Ishikawa (cell line): ENCODE measurements at regions not wholly inside any gene's neighbourhood (a gene's known extent, or its start where the extent isn't known, plus 50 kb on each side); places are given as distances from the start of the nearest gene placed in this dataset.

Experiments used
- CEBPB ChIP-seq: IDR thresholded peaks from 2 replicates; pipeline ENCODE4 v1.6.1; 2012
- CREB1 ChIP-seq: IDR thresholded peaks from 2 replicates; pipeline ENCODE4 v1.6.1; 2012; ENCODE audit warnings: low read depth
- EGR1 ChIP-seq: IDR thresholded peaks from 2 replicates; pipeline ENCODE4 v1.6.1; 2012
- EP300 ChIP-seq: IDR thresholded peaks from 2 replicates; pipeline ENCODE4 v1.6.1; 2012; ENCODE audit warnings: borderline replicate concordance
- FOXM1 ChIP-seq: IDR thresholded peaks from 2 replicates; pipeline ENCODE4 v1.6.1; 2012; ENCODE audit warnings: low read depth, borderline replicate concordance
- NFIC ChIP-seq: IDR thresholded peaks from 2 replicates; pipeline ENCODE4 v1.6.1; 2012
- RAD21 ChIP-seq: IDR thresholded peaks from 2 replicates; pipeline ENCODE4 v1.6.1; 2012; ENCODE audit warnings: low read depth
- TAF1 ChIP-seq: IDR thresholded peaks from 2 replicates; pipeline ENCODE4 v1.6.1; 2012; ENCODE audit warnings: low read depth, mild to moderate bottlenecking
- TCF12 ChIP-seq: IDR thresholded peaks from 2 replicates; pipeline ENCODE4 v1.6.1; 2012; ENCODE audit warnings: low read depth
- TEAD4 ChIP-seq: IDR thresholded peaks from 2 replicates; pipeline ENCODE4 v1.6.1; 2012
- YY1 ChIP-seq: IDR thresholded peaks from 2 replicates; pipeline ENCODE4 v1.6.1; 2012; ENCODE audit warnings: low read depth
- ZBTB7A ChIP-seq: IDR thresholded peaks from 2 replicates; pipeline ENCODE4 v1.6.1; 2012; ENCODE audit warnings: low read depth
- TF ChIP-seq, protein P1 (sequence below): IDR thresholded peaks from 2 replicates; pipeline ENCODE4 v1.6.1; 2012
- TF ChIP-seq, protein P2 (sequence below): IDR thresholded peaks from 2 replicates; pipeline ENCODE4 v1.6.1; 2012
- TF ChIP-seq, protein P3 (sequence below): IDR thresholded peaks from 2 replicates; pipeline ENCODE4 v1.6.1; 2012; ENCODE audit warnings: low read depth, mild to moderate bottlenecking

GRCh38 chr18:44041961-44042360, 638.7 kb upstream of the SETBP1 start:
- no peak for TF ChIP-seq YY1
- no peak for TF ChIP-seq TCF12
- TF ChIP-seq FOXM1: no peak
- TF ChIP-seq CREB1: no peak
- TF ChIP-seq EP300: no peak
- TF ChIP-seq NFIC: no peak
- no peak for TF ChIP-seq EGR1
- TF ChIP-seq ZBTB7A: no peak
- TF ChIP-seq TAF1: no peak
- TF ChIP-seq, protein P1, sequence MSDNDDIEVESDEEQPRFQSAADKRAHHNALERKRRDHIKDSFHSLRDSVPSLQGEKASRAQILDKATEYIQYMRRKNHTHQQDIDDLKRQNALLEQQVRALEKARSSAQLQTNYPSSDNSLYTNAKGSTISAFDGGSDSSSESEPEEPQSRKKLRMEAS: no peak
- TF ChIP-seq, protein P2, sequence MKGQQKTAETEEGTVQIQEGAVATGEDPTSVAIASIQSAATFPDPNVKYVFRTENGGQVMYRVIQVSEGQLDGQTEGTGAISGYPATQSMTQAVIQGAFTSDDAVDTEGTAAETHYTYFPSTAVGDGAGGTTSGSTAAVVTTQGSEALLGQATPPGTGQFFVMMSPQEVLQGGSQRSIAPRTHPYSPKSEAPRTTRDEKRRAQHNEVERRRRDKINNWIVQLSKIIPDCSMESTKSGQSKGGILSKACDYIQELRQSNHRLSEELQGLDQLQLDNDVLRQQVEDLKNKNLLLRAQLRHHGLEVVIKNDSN: no peak
- no peak for TF ChIP-seq RAD21
- no peak for TF ChIP-seq CEBPB
- no peak for TF ChIP-seq TEAD4
- TF ChIP-seq, protein P3, sequence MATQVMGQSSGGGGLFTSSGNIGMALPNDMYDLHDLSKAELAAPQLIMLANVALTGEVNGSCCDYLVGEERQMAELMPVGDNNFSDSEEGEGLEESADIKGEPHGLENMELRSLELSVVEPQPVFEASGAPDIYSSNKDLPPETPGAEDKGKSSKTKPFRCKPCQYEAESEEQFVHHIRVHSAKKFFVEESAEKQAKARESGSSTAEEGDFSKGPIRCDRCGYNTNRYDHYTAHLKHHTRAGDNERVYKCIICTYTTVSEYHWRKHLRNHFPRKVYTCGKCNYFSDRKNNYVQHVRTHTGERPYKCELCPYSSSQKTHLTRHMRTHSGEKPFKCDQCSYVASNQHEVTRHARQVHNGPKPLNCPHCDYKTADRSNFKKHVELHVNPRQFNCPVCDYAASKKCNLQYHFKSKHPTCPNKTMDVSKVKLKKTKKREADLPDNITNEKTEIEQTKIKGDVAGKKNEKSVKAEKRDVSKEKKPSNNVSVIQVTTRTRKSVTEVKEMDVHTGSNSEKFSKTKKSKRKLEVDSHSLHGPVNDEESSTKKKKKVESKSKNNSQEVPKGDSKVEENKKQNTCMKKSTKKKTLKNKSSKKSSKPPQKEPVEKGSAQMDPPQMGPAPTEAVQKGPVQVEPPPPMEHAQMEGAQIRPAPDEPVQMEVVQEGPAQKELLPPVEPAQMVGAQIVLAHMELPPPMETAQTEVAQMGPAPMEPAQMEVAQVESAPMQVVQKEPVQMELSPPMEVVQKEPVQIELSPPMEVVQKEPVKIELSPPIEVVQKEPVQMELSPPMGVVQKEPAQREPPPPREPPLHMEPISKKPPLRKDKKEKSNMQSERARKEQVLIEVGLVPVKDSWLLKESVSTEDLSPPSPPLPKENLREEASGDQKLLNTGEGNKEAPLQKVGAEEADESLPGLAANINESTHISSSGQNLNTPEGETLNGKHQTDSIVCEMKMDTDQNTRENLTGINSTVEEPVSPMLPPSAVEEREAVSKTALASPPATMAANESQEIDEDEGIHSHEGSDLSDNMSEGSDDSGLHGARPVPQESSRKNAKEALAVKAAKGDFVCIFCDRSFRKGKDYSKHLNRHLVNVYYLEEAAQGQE: no peak

DNA sequence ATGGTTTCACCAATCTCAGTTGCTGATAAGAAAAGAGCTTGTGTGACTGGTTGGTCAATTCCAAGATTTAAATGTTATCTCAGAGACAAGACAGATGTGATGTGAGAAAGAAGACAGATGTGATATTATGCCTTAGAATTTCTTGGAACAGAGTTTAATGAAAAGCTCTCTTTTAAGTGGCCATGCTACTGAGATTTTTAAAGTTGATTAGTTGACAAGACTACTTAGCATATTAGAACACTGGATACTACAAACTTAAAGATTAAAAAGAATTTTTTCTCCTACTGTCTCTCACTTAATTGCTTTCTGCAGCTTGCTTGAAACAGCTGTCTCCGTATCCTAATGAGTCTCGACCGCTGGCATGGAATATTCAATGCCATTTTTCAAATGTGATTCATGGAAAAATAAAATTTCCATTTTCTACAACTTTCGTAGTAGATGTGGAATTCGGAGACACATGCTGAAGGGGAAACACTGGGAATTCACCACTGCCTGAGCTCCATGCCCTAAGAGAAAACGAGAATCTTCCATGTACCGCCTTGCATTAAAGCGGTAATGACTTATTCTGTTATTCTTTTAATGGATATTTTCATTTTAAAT, 634.2 kb upstream of the SETBP1 start:
- TF ChIP-seq CEBPB (no peak), TAF1 (no peak), FOXM1 (no peak), YY1 (no peak), ZBTB7A (no peak), NFIC (no peak)

DNA sequence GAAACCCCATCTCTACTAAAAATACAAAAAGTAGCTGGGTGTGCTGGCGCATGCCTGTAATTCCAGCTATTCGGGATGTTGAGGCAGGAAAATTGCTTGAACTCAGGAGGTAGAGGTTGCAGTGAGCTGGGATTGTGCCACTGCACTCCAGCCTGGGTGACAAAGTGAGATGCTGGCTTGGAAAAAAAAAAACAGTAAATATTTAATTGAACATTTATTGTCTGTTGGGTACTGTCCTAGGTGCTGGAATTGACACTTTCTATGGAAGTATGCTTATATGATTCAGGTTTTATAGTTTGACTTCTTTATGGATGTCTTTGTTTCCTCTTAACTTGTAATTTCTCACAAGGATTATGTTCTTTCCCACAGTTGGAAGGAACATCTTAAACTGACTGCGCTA, 633.1 kb upstream of the SETBP1 start:
- TF ChIP-seq TAF1 (no peak), ZBTB7A (no peak), CEBPB (no peak), EGR1 (no peak)
- TF ChIP-seq, protein P1: no peak
- TF ChIP-seq, protein P3: peak; percentile 81

DNA sequence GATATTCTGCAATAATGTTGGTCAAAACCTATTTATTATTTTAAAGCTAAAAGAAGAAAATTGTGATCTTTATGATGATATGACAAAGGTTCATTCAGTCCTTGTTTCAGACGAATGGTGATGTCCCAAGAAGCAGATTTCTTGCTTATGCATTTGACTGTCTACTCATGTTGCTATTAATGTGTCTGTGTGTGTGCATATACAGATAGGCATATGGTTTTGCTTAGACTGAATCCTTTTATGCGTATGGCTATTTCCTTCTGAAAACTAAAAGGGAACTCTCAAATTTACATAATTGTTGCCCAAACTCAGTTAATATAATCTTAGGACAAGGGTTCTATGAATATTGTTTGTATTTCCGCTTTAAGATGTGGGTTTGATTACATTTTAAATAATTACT, 632.3 kb upstream of the SETBP1 start:
- TF ChIP-seq EGR1 (no peak), CEBPB (no peak), TAF1 (no peak), YY1 (no peak), TEAD4 (no peak), RAD21 (no peak), NFIC (no peak), TCF12 (no peak), CREB1 (no peak), FOXM1 (no peak), ZBTB7A (no peak), EP300 (no peak)
- TF ChIP-seq, protein P1: no peak
- TF ChIP-seq, protein P3: no peak
- TF ChIP-seq, protein P2: no peak

DNA sequence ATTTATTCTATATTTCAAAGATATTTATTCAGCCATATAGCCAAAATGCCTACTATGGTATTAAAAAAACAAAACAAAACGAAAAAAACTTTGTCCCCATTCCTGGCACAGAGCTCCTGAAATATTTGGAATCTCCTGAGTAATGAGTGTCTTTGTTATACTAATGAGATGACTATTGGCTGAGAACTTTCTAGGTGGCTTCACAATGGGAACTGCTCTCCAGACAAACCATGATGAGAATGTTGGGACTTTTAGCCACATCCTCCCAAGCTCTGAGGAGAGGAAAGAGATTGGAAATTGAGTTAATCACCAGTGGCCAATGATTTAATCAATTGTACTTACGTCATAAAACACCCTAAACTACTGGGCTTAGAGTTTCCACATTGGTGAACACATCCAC, 631.8 kb upstream of the SETBP1 start:
- no peak for TF ChIP-seq ZBTB7A
- no peak for TF ChIP-seq FOXM1
- TF ChIP-seq CEBPB: no peak
- TF ChIP-seq YY1: no peak
- no peak for TF ChIP-seq EP300
- TF ChIP-seq, protein P3: no peak
- no peak for TF ChIP-seq TCF12
- no peak for TF ChIP-seq CREB1
- TF ChIP-seq NFIC: no peak
- no peak for TF ChIP-seq EGR1
- no peak for TF ChIP-seq TAF1
- TF ChIP-seq, protein P1: no peak
- no peak for TF ChIP-seq TEAD4
- no peak for TF ChIP-seq RAD21
- TF ChIP-seq, protein P2: no peak
